ENCODE measurements at regions not wholly inside any gene's neighbourhood (a gene's known extent, or its start where the extent isn't known, plus 50 kb on each side); places are given as distances from the start of the nearest gene placed in this dataset.

DNA sequence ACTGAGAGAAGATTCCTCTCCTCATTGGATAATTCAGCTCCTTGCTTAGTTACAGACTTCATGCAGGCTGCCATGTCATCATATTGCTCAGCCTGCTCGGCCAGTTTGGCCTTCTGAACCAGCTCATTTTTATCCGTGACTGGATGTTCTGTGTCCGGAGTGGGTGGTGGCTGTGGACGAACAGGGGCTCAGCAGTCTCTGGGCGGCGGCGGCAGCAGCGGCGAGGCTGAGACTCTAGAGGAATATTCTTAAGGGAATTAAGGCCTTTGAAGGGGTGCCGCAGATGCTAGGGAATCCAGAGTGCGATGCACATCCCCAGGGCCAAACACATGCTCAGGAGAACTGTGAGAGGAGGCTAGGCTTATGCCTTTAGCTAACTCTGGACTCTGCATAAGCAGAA lies 97.9 kb upstream of the GYPC start:
- no peaks in the 10 kb centered on the region for H4K20me1 ChIP-seq (ENCODE audit: control insufficient read depth, insufficient read depth, low read length, poor library complexity, severe bottlenecking)
- ATAC-seq (ENCODE audit: low read depth) (no peak), DNase-seq (no peak)
- Mint-ChIP-seq H3K27ac (no peak overlapping the region), H3K27me3 (peaks cover 15% of the 10 kb centered on the region), H3K9me3 (ENCODE audit: insufficient read depth) (peaks cover 3% of the 10 kb centered on the region), H3K4me1 (no peaks in the 10 kb centered on the region), H3K4me3 (no peak overlapping the region)
- H3K4me1 ChIP-seq (ENCODE audit: control insufficient read depth in 2 of 2, insufficient read depth in 2 of 2, low read length in 2 of 2): no peaks in the 10 kb centered on the region
- H3K4me2 ChIP-seq (replicated peaks; ENCODE audit: low read depth, low read length, poor library complexity, severe bottlenecking): no peak overlapping the region
- no peak overlapping the region for H2AFZ ChIP-seq (ENCODE audit: insufficient read depth, low read depth, low read length, poor library complexity, severe bottlenecking)
- no peaks in the 10 kb centered on the region for H3K36me3 ChIP-seq (replicated peaks in 1 of 2; ENCODE audit: control extremely low read depth in 1 of 2, control insufficient read depth in 1 of 2, extremely low read depth in 1 of 2, insufficient read depth in 2 of 2, low read length in 1 of 2)
- TF ChIP-seq, protein P1, sequence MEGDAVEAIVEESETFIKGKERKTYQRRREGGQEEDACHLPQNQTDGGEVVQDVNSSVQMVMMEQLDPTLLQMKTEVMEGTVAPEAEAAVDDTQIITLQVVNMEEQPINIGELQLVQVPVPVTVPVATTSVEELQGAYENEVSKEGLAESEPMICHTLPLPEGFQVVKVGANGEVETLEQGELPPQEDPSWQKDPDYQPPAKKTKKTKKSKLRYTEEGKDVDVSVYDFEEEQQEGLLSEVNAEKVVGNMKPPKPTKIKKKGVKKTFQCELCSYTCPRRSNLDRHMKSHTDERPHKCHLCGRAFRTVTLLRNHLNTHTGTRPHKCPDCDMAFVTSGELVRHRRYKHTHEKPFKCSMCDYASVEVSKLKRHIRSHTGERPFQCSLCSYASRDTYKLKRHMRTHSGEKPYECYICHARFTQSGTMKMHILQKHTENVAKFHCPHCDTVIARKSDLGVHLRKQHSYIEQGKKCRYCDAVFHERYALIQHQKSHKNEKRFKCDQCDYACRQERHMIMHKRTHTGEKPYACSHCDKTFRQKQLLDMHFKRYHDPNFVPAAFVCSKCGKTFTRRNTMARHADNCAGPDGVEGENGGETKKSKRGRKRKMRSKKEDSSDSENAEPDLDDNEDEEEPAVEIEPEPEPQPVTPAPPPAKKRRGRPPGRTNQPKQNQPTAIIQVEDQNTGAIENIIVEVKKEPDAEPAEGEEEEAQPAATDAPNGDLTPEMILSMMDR (IDR thresholded peaks at IDR 0.05): no peak
- no peak for TF ChIP-seq EZH2 (IDR thresholded peaks at IDR 0.05; ENCODE audit: borderline replicate concordance, insufficient read depth, low read depth, low read length, poor library complexity, severe bottlenecking)
- ChIA-PET CTCF (no interaction called here), POLR2A (no interaction called here)
- no peaks in the 10 kb centered on the region for H3K79me2 ChIP-seq (ENCODE audit: control insufficient read depth, insufficient read depth, low read length)
- 94% methylated on average over 11 of the region's 11 CpGs for WGBS (ENCODE audit: insufficient coverage)
- peaks cover 0 to 5% (median 0%) of the 10 kb centered on the region in 3 donors for H3K9me3 ChIP-seq (ENCODE audit: control extremely low read depth in 1 of 3, control insufficient read depth in 2 of 3, insufficient read depth in 1 of 3, low read length in 2 of 3)
- no peak overlapping the region for H3K9ac ChIP-seq (ENCODE audit: low read length)
- intact Hi-C loops (cut with micrococcal nuclease): no loop called here
- H3K27me3 ChIP-seq (replicated peaks in 1 of 4; ENCODE audit: control extremely low read depth in 1 of 4, control insufficient read depth in 3 of 4, insufficient read depth in 4 of 4, low read length in 3 of 4): no peaks in the 10 kb centered on the region
- no peak overlapping the region for H3K27ac ChIP-seq (ENCODE audit: low read length in 2 of 2)
- no peak overlapping the region for H3K4me3 ChIP-seq (ENCODE audit: control extremely low read depth in 1 of 5, extremely low read depth in 1 of 5, insufficient read depth in 1 of 5, low read depth in 2 of 5, low read length in 4 of 5)

DNA sequence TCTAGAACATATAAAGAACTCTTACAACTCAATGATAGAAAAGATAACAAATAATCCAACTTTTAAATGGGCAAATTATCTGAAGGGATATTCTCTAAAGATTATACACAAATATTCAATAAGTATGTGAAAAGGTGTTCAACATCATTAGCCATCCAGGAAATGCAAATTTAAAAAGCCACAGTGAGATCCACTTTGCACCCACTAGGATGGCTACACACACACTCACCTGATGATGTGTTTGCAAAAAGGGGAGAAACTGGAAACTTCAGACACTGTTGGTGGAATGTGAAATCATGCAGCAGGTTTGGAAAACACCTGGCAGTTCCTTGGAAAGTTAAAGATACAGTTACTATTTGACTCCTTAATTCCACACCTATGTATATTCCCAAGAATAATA lies 87.2 kb upstream of the GYPC start:
- no peak for TF ChIP-seq EZH2 (IDR thresholded peaks at IDR 0.05; ENCODE audit: borderline replicate concordance, insufficient read depth, low read depth, low read length, poor library complexity, severe bottlenecking)
- TF ChIP-seq, protein P1 (IDR thresholded peaks at IDR 0.05): no peak
- Histone ChIP-seq H3K4me1 (ENCODE audit: control insufficient read depth in 2 of 2, insufficient read depth in 2 of 2, low read length in 2 of 2) (peaks cover 2 to 6% of the 10 kb centered on the region in 2 donors), H3K4me2 (replicated peaks; ENCODE audit: low read depth, low read length, poor library complexity, severe bottlenecking) (no peak overlapping the region), H2AFZ (ENCODE audit: insufficient read depth, low read depth, low read length, poor library complexity, severe bottlenecking) (no peak overlapping the region), H3K27ac (ENCODE audit: low read length in 2 of 2) (no peak overlapping the region), H4K20me1 (ENCODE audit: control insufficient read depth, insufficient read depth, low read length, poor library complexity, severe bottlenecking) (no peaks in the 10 kb centered on the region), H3K4me3 (ENCODE audit: control extremely low read depth in 1 of 5, extremely low read depth in 1 of 5, insufficient read depth in 1 of 5, low read depth in 2 of 5, low read length in 4 of 5) (no peak overlapping the region), H3K79me2 (ENCODE audit: control insufficient read depth, insufficient read depth, low read length) (no peaks in the 10 kb centered on the region), H3K9ac (ENCODE audit: low read length) (no peak overlapping the region), H3K36me3 (replicated peaks in 1 of 2; ENCODE audit: control extremely low read depth in 1 of 2, control insufficient read depth in 1 of 2, extremely low read depth in 1 of 2, insufficient read depth in 2 of 2, low read length in 1 of 2) (no peaks in the 10 kb centered on the region), H3K9me3 (ENCODE audit: control extremely low read depth in 1 of 3, control insufficient read depth in 2 of 3, insufficient read depth in 1 of 3, low read length in 2 of 3) (no peaks in the 10 kb centered on the region), H3K27me3 (replicated peaks in 1 of 4; ENCODE audit: control extremely low read depth in 1 of 4, control insufficient read depth in 3 of 4, insufficient read depth in 4 of 4, low read length in 3 of 4) (no peaks in the 10 kb centered on the region)
- ATAC-seq (ENCODE audit: low read depth) (no peak), DNase-seq (no peak)
- POLR2A ChIA-PET: no interaction called here
- peaks cover 13% of the 10 kb centered on the region for H3K4me1 Mint-ChIP-seq
- no peak overlapping the region for H3K27ac Mint-ChIP-seq
- H3K4me3 Mint-ChIP-seq: no peak overlapping the region
- H3K27me3 Mint-ChIP-seq: no peaks in the 10 kb centered on the region
- no peaks in the 10 kb centered on the region for H3K9me3 Mint-ChIP-seq (ENCODE audit: insufficient read depth)
- CTCF ChIA-PET: no interaction called here
- intact Hi-C loops (cut with micrococcal nuclease): no loop called here
